ENCODE measurements at regions not wholly inside any gene's neighbourhood (a gene's known extent, or its start where the extent isn't known, plus 50 kb on each side); places are given as distances from the start of the nearest gene placed in this dataset.
"Not testable (repeated sequence)": the region's sequence is repeated elsewhere in the genome, so short reads cannot be mapped to it uniquely, and the experiment has no call there.

DNA sequence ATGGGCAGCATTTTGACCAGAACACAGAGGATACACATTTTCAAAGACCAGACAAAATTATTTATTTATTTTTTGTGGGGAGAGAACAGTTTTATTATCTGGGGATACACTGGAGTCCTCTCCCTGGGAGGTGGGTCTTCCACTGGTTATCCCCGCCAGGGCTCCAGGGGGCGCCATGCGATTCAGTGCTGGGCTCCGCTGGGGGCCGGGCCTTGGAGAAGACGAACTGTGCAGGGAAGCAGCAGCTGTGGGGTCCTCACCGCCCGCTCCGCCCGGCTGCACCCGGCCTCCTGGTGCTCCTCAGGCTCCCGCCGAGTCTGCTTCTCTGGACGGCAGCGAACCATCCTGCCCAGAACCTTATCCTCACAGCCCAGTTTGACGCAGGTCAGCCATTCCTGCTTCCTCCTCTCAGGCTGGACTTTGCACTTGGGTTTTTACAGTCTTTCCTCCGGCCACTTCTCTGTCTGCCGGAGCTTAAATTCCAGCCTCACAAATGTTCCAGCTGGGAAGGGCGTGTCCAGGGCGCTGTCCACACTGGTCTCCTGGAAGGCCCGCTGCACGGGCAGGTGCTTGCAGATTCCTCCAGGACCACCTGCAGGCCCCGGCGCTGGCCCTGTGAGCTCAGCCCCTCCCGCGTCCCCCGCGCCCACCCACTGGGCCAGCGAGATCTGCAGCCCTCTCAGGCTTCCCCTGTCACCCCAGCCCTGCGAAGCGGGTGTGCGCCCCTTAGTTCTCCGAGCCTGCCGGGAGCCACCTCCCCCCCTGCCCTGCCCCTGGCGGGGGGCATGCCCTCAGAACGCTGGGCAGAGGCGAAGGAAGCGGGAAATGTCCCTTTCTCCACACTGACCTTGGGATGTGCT lies 1830.0 kb upstream of the DEFB115 start:
- DNase-seq (ENCODE audit: low spot score), result no peak

DNA sequence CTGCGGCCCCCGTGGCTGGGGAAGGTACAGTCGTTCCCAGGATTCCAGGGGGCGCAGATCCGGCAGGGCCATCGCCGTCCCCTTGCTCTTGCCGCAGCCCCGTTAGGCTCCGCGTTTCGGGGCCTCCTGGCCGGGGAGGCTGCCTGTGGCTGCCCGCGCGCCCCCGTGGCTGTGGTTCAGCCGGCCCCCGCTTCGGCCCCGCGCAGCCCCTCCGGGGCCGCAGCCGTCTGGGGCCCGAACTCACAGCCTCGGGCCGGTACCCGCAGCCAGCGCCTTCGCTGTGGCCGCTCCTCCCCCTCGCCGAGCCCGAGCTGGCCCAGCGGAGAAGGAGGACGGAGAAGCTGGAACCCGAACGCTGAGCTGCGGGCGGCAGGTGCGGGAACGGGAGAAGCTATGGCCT lies 1826.9 kb upstream of the DEFB115 start:
- no peak for DNase-seq (ENCODE audit: low spot score)

DNA sequence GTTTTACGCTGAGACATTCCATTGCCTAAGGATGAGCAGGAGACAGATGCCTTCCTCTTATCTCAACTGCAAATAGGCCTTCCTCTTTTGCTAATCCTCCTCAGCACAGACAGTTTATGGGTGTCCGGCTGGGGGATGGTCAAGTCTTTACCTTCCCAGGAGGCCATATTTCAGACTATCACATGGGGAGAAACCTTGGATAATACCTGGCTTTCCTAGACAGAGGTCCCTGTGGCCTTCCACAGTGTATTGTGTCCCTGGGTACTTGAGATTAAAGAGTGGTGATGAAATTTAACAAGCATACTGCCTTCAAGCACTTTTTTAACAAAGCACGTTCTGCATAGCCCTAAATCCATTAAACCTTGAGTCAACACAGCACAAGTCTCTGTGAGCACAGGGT lies 1816.7 kb upstream of the DEFB115 start:
- DNase-seq (ENCODE audit: low spot score), result not testable (repeated sequence)

DNA sequence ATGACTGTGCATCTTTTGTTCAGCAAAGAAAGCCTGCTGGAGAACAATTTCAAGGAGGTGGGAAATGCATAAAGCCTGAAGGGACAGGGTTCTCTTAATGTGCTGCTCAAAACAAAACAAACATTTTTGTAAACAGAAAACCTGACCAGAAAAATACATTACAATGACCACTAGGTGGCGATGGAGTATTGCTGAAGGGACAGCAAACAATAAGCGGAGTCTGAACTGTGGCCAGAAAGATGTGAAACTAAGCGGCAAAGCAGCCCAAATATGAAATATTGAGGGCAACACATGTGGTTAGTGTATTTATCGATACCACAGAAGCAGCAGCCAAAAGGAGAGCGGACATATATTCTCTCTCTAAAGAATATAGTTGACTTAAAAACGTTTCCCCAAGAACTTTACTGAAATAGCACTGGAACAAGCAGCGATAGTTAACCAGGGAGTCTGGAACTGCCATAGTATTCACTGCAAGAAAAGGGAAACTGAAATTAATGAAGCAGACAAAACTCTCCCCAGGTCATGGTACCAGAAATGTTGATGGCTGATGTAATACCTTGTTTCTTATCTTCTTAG lies 1814.2 kb upstream of the DEFB115 start:
- peak; percentile 19 for DNase-seq (ENCODE audit: low spot score)

DNA sequence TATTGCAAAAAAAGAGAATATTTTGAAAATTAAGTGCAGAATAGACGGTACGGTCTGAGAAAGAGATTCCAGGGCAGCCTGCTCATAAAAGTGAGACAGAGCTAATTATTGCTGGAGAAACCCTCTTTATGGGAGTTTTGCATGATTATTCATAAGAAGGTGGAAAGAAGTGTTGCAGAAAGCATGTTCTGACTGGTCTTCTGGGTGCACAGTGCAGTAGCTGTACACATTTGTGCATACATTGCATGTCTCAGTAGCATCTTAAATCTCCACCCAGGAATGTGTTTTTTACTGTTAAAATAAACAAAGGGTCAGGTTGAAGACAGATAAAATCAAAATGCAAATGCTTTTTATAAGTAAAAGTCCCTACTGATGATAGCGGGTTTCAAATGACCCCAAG lies 1813.6 kb upstream of the DEFB115 start:
- DNase-seq (ENCODE audit: low spot score), result no peak

DNA sequence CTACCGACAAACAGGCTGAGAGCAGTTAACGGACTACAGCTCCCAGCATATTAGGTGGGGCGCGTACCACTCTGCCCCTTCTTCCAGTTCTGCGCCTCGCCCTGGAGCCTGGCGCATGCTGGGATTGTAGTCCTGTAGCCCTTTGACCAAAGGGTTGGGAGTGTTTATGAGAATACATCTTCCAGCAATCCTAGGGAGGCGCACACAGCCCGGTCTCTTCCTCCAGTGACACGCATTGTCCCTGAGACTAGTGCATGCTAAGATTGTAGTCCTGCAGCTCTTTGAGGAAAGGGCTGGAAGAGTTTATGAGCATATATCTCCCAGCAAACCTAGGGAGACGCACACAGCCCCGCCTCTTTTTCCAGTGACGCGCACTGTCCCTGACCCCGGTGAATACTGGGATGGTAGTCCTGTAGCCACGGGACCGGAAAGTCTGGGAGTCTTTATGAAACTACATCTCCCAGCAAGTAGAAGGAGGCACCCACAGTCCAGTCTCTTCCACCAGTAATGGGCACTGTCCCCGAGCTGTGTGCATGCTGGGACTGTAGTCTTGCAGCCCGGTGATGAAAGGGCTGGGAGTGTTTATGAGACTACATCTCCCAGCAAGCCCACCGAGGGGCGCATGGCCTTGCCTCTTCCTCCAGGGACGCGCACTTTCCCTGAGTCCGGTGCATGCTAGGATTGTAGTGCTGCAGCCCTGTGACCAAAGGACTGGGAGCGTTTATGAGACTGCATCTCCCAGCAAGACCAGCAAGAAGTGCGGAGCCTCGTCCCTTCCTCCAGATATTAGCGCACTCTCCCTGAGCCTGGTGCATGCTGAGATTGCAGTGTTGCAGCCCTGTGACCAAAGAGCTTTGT lies 1812.2 kb upstream of the DEFB115 start:
- DNase-seq (ENCODE audit: low spot score), result not testable (repeated sequence)

DNA sequence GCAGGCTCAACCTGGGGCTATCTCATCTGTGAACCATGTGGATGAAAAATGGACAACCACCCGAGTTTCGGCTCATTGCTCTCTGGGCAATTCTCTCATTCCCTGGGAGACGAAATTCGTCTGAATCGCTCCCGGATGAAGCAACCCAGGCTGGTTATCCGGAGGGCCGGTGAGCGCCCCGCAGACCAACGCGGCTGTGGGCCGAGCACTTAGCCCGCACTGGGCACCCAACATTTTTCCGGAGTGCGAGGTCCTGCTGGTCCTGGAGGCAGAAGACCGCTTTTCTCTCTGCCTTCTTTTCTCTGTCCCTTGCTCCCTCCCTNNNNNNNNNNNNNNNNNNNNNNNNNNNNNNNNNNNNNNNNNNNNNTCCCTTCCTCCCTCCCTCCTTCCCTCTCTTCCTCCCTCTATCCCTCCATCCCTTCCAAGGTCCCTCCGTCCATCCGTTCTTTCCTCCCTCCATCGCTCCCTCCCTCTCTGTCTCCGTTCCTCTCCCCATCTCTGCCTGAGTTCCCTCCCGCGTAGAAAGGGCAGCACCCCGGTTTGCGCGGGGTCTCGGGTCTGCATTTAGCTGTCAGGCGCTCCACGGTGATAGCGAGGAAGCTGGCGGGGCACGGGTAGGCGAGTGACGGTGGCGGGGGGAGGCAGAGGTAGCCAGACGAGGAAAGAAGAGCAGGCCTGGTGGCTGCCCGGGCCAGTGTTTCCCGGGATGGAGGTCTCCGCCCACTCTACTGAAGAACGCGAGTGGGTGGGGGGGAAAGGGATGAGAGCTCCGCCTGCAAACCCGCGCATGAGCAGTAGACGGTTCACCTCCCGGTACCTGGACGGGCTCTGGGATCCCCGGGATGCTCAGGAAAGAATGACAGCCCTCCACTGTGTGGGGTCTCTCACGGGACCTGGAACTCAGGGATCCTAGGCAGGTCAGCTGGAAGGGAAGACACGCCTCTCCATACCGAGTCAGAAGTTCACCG lies 1809.7 kb upstream of the DEFB115 start:
- not testable (repeated sequence) for DNase-seq (ENCODE audit: low spot score)

DNA sequence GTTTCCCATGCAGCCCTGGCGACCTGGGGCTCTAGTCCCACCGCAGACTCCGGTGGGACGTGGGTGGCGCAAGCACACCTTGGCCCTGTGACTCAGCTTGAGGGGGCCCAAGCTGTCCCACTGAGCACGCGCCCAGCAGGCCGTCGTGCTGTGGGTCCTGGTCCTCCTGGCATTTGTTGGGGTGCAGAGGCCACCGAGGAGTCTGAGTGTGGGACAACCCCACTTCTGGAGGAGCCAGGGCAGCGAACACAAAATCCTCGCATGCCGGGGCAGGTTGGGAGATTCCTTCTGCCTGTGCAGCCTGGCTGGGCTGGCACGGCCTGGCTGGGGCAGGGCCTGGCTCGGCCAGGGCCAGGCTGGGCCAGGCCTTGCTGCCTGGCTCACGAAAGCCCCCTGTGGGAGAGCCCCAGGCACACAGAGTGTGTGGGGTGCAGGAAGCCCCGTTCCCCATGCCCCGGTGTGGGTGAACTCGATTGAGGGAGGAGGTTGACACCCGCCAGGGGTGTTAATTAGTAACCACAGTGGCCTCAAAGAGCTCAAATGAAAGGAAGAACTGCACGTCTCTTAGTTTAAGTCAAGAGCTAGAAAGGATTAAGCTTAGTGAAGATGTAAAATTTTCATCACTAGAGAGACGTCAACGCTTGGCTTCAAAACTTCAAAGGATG lies 1808.5 kb upstream of the DEFB115 start:
- DNase-seq (ENCODE audit: low spot score), result no peak

DNA sequence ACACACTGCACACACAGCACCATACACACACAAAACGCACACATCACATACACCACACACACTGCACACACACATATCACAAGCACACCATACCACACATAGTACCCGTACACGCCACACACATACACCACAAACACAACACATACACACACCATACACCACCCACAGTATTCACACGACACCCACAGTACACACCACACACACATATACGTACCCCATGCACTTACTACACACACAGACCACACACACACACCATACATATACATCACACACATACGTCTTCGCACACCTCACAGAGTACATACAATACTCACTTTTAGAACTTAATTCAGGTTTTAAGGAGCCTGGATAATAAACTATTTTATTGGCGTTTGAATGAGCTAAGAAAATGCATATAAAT lies 1805.3 kb upstream of the DEFB115 start:
- no peak for DNase-seq (ENCODE audit: low spot score)

DNA sequence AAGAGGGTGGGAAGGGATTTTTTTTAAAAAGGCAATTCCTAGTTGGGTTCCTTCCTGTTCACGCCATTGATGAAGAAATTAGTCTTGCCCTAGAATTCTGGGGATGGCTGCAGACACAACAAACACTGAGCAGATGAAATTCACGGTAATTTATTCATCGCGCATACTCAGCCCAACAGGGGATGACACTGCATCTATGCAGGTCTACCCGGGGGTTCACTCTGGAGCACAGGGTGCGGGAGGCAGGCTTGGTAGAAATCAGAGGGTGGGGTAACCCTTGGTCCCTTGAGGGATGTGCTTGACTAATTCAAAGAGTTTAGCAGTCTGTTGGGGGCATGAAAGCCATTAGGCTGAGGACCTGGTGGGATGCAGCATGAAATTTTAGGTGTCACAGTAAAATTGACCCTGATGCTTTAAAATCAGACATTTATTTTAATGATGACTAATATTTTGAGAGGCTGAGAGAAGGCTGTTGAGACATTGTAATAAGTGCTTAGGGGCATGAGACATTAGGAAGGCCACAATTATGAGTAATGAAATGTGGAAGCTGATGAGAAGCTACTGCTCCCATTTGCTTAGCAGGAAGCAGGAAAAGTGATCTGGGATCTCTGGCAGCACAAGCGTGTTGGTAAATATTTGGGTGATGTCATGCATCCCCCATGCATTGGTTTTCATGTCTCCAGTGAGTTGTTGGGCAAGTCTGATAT lies 1800.3 kb upstream of the DEFB115 start:
- not testable (repeated sequence) for DNase-seq (ENCODE audit: low spot score)

DNA sequence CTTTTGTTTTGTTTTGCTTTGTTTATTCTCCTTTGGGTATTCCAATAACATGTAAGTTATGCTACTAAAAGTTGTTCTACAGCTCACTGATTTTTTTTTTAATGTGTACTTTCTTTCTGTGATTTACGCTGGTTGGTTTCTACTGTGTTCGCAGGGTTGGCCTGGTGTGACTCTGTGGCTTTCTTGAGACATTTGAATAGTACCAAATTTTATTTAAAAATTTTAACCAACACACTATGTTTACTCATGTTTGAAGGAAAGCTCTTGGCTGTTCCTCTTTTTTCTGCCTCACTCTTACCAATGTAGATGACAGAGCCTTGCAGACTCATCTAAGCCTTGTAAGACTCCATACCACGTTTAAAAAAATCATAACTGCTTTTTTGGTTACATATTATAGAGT lies 1784.9 kb upstream of the DEFB115 start:
- DNase-seq (ENCODE audit: low spot score), result no peak

DNA sequence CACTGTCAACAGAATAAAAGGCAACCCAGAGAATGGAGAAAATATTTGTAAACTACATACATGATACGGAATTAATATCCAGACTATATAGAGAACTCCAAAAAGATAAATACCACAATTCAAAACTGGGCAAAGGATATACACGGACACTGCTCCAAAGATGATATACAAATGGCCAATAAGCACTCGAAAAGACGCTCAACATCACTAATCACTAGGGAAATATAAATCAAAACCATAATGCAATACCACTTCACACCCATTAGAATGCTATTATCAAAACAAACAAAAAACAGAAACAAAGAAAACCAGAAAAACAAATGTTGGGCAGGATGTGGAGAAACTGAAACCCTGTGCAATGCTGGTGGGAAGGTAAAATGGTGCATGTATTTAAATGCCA lies 1764.6 kb upstream of the DEFB115 start:
- not testable (repeated sequence) for DNase-seq (ENCODE audit: low spot score)

DNA sequence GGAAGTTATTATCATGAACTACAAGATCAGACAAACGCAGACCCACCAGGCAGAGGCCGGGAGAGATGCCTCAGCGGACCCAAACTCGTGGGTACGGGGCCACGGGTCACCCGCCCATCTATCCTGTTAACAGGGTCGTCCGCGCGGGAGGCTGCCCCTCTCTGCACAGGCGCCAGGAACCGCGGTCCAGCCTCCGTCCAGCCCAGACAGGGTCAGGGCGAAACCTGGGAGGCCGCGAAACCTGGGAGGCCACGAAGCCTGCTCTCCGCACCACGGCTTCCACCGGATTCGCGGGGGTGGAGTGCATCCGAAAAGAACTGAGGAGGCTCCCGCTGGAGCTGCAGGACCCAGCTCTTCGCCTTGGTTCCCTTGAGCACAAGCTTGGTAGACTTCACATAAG lies 1760.7 kb upstream of the DEFB115 start:
- not testable (repeated sequence) for DNase-seq (ENCODE audit: low spot score)

DNA sequence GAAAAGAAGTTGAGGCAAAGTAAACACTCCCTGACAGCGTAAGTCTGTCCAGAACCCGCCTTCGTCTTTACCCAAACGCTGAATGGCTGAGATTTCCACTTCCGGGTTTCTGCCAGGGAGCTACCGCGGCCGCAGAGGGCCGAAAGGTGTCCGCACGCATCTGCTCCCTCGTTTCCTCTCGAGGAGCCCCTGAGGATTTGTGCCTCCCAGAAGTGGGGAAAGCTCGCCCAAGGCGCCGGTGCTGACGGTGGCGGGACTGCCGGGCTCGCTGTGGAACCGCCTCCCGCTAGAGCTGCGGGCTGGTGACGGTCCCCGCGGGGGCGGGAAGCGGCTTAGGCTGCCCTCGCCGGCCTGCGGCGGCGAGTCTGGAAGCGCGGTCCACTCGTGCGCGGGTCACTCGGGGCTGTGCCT lies 1760.2 kb upstream of the DEFB115 start:
- DNase-seq (ENCODE audit: low spot score), result peak; percentile 82

DNA sequence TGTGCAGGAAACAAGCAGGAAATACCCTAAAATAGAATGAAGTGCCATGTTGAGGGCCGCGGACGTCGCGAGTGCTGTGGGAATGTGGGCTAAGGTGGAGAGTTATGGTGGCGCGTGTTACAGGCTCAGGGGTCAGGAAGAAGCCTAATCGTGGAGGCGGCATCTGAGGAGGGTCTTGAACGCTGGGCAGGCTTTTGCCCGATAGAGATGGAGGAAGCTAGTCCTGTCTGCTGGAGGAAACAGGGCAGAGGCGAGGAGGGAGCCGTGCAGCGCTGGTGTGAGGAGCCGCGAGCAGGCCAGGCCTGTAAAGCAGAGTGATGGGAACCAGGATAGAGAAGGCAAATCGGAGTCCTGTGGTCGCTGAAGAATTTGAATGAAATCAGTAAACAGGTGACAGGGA lies 1759.8 kb upstream of the DEFB115 start:
- DNase-seq (ENCODE audit: low spot score), result not testable (repeated sequence)

DNA sequence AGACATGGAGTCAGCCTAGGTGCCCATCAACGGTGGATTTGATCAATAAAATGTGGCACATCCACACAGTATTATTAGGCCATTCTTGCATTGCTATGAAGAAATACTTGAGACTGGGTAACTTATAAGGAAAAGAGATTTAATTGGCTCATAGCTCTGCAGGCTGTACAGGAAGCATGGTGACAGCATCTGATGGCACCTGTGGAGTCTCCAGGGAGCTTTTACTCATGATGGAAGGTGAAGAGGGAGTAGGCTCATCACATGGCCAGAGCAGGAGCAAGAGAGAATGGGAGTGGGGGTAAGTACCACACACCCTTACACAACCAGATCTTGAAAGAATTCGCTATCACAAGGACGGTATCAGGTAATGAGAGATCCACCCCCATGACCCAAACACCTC lies 1756.7 kb upstream of the DEFB115 start:
- not testable (repeated sequence) for DNase-seq (ENCODE audit: low spot score)

DNA sequence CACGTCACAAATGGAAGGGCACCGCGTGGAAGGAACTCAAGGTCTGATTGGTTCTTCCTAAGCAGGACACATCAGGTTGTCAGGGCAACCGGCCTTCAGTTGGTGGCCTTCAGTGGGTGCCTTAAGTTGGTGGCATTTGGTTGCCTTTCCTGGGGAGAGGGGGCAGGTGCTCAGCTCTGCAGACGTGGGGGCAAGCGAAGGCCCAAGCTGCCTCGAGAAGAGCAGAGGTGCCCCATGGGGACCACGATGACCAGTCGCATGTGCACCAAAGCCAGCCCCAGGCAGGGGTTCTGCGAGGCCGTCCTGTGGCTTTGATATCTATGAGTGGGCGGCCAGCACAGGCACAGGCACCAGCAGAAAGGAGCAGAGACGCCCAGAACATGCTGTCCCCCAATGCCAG lies 1742.8 kb upstream of the DEFB115 start:
- DNase-seq (ENCODE audit: low spot score), result not testable (repeated sequence)

DNA sequence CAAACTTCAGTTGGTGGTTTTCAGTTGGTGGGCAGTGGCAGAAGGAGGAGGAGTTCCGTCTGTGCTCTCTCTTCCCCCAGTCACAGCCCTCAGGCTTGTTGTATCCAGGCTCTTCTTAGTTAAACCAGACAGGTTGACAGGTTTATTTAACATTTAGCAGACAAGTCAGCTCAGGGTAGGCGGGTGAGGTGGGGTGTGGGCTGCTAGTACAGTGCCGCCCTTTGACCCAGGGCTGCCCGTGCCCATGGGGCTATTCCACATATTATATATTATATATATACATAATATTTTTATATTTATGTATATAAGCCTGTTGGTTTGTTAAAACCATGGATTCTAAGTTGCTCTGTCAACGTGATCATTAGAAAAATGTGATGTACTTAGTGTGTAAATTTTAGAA lies 1740.6 kb upstream of the DEFB115 start:
- DNase-seq (ENCODE audit: low spot score), result not testable (repeated sequence)

DNA sequence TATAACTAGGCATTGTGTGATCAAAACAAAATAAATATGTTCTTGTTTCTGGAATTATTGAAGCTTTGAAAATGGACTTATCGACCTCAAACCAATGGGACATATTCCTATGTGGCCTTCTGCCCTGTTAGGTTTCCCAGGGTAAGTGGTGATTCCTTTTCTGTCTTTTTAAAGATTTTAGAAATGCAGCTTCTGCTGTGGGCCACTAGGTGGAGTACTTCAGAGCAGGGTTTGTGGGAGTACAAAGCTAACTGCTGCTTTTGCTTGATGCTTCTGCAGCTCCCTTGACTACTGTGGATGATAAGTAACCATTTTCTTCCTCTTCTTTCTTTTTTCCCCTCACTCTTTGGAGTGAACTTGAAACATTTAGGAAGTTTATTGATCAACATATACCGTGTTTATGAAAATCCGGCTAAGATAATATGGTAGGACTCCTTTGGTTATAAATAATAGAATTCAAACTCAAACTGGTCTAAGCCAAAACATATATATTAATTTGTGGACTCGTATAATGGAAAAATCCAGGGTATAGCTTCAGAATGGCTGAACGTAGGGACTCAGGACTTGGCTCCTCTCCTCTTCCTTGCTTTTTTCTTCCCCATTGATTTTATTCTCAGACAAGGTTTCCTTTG lies 1737.7 kb upstream of the DEFB115 start:
- not testable (repeated sequence) for DNase-seq (ENCODE audit: low spot score)
